ENCODE measurements at regions not wholly inside any gene's neighbourhood (a gene's known extent, or its start where the extent isn't known, plus 50 kb on each side); places are given as distances from the start of the nearest gene placed in this dataset.

DNA sequence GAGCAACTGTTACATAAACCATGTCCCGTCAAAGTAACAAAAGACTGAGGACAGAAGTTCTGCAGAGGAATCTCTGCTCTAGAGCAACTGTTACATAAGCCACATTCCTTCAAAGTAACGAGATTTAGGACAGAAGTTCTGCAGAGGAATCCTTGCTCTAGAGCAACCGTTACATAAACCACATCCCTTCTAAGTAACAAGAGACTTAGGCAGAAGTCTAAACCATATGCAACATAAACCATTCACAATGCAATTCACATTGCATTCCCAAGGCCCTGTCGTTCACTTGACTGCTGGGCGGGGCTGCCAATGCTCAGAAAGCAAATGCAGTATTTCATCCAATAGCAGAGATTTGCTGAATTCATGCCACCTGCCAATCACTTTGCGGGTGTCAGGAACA is 124.4 kb upstream of the PUDP start:
- Histone ChIP-seq H3K27ac (no peak overlapping the region), H3K4me3 (no peak overlapping the region), H3K36me3 (no peaks in the 10 kb centered on the region), H3K27me3 (no peaks in the 10 kb centered on the region), H3K4me1 (no peaks in the 10 kb centered on the region; the same call in 1 of the 2 replicates), H3K9me3 (replicated peaks) (no peaks in the 10 kb centered on the region)
- DNase-seq, result no peak

DNA sequence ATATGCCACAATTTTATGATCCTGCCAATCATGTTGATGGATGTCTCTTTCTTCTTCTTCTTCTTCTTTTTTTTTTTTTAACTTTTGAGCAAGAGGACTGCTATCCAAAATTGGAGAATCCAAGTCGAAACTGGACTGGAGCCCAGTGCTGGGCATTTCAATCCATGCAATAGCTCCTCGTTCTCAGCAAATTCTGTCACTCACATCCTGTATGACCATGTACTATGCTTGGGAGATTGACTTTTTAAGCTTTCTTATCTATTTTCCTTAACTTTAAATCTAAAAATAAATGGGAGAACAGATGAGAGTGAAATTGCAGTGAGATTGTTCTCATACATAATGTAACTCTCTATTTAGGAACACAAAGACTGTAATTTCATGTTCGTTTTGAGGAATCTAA is 123.0 kb upstream of the PUDP start:
- no peak overlapping the region for H3K27ac ChIP-seq
- H3K36me3 ChIP-seq, result no peaks in the 10 kb centered on the region
- no peaks in the 10 kb centered on the region for H3K9me3 ChIP-seq (replicated peaks)
- H3K4me3 ChIP-seq, result no peak overlapping the region
- H3K4me1 ChIP-seq, result no peaks in the 10 kb centered on the region
- no peak for DNase-seq
- H3K27me3 ChIP-seq, result no peaks in the 10 kb centered on the region

DNA sequence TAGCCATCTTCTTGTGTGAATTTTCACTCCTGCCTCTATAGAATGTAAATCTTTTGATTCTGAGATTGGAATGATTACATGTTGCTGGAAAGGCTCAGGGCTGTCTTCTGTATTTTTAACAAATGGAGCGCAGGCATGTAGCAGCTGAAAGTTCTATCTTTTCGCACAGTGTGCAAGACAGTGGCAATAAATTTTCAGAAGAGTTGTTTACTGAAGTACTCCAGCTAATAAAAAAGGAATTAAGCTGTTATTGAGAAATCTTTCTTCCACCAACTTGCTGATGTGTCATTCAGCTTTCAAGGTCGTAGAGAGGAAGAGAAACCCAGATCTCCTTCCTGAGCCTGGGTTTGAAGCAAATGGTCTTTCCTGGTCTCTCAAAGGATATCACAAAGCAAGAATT is 122.0 kb upstream of the PUDP start:
- H3K36me3 ChIP-seq, result no peaks in the 10 kb centered on the region
- no peaks in the 10 kb centered on the region for H3K27me3 ChIP-seq
- no peak for DNase-seq
- H3K4me3 ChIP-seq, result no peak overlapping the region
- H3K4me1 ChIP-seq, result no peaks in the 10 kb centered on the region
- no peaks in the 10 kb centered on the region; the same call in 1 of the 2 replicates for H3K9me3 ChIP-seq (replicated peaks)
- no peak overlapping the region for H3K27ac ChIP-seq

DNA sequence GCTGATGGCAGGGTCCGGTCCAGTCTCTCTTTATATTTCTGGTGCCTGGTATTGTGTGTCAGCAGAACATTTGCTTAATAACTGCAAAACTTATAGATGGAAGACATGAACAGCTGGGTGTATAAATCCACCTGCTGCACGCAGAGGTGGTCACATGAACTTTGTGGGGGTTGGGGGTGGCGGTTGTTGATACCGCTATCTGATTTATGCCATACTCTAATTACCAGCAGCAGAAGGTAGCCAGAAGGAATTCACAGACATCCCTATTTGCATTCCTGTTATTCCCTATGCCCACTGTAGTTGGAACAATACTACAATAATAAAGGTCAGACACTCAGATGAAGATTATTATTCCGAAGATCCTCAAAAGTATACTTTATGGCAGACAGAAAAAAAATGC is 121.6 kb upstream of the PUDP start:
- Histone ChIP-seq H3K27ac (no peak overlapping the region), H3K27me3 (no peaks in the 10 kb centered on the region), H3K4me1 (no peaks in the 10 kb centered on the region), H3K36me3 (no peaks in the 10 kb centered on the region), H3K9me3 (replicated peaks) (no peaks in the 10 kb centered on the region; the same call in 1 of the 2 replicates), H3K4me3 (no peak overlapping the region)
- no peak for DNase-seq

DNA sequence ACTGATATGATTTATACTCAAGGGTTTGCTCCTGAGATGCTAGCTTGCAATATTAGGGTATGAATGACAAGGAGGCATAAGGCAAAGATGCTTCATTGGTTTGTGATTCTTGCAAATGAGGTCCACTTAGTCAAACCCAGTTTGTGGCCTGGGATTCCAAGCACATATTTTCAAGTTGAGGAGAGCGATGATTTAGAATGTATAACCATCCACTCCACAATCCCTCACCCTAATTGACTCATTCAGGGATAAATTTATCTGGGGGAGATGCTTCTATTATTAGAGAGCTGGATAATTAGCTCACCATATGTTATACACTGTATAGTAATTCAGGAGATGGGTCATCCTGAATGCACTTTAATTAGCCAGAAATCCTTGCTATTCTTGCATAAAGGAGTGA is 118.3 kb upstream of the PUDP start:
- Histone ChIP-seq H3K9me3 (replicated peaks) (no peaks in the 10 kb centered on the region; the same call in 1 of the 2 replicates), H3K4me3 (no peak overlapping the region), H3K27me3 (no peaks in the 10 kb centered on the region), H3K36me3 (no peaks in the 10 kb centered on the region), H3K27ac (no peak overlapping the region), H3K4me1 (peaks cover 5% of the 10 kb centered on the region)
- no peak for DNase-seq

DNA sequence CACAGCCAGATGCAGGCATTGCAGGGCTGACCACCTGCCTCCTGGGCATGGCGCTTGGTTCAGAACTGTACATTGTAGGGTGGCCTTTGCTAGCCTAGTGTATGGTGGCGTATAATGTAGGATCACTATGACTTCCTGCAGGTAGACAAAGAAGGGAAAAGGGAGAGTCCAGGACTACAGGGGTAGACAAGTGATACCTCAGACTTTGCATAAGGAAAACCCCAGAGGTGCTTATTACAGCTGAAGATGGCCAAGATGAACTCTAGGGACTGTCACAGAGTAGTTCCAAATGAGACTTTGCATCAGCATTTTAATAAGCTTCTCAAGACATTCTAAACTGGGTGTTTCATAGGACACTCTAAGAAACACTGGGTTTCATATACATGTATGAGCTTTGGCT is 116.4 kb upstream of the PUDP start:
- H3K4me3 ChIP-seq, result no peak overlapping the region
- H3K27me3 ChIP-seq, result no peaks in the 10 kb centered on the region
- H3K27ac ChIP-seq, result no peak overlapping the region
- H3K4me1 ChIP-seq, result peaks cover 5% of the 10 kb centered on the region
- no peaks in the 10 kb centered on the region; the same call in 1 of the 2 replicates for H3K9me3 ChIP-seq (replicated peaks)
- H3K36me3 ChIP-seq, result no peaks in the 10 kb centered on the region
- DNase-seq, result no peak

DNA sequence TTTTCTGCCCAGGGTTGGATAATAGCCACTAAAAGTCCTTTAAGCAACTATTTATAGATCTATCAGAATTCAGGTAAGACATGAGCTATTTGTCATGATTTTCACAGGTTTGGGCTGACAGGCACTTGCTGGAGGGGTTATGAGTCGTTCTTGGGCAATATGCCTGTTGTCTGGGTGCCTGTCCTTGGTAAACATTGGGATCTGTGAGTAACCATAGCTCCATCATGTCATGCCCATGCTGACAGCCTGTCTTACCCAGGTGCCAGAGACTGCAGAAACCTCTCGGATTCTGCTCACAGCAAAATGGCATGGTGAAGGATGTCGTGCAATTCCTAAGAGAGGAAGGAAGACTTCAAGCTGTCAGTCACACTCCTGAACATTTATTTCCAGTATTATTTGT is 116.0 kb upstream of the PUDP start:
- H3K9me3 ChIP-seq (replicated peaks), result no peaks in the 10 kb centered on the region; the same call in 1 of the 2 replicates
- no peaks in the 10 kb centered on the region for H3K36me3 ChIP-seq
- H3K4me1 ChIP-seq, result peaks cover 5% of the 10 kb centered on the region
- H3K27me3 ChIP-seq, result no peaks in the 10 kb centered on the region
- no peak overlapping the region for H3K4me3 ChIP-seq
- no peak overlapping the region for H3K27ac ChIP-seq
- DNase-seq, result no peak

DNA sequence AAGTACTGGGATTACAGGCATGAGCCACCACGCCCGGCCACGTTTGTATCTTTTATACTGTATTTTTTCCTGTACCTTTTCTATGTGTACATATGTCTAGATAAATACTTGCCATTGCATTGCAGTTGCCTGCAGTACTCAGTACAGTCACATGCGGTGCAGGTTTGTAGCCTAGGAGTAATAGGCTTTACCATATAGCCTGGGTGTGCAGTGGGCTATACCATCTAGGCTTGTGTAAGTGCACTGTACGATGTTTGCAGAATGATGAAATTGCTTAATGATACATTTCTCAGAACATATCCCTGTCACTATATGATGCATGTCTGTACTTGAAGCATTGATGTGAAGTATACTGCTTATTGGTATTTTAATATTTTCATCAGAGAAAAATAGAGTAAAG is 115.4 kb upstream of the PUDP start:
- Histone ChIP-seq H3K27ac (no peak overlapping the region; the same call in 1 of the 2 replicates), H3K27me3 (no peaks in the 10 kb centered on the region), H3K4me1 (peaks cover 5% of the 10 kb centered on the region), H3K36me3 (no peaks in the 10 kb centered on the region), H3K9me3 (replicated peaks) (no peaks in the 10 kb centered on the region; the same call in 1 of the 2 replicates), H3K4me3 (no peak overlapping the region)
- DNase-seq, result no peak

DNA sequence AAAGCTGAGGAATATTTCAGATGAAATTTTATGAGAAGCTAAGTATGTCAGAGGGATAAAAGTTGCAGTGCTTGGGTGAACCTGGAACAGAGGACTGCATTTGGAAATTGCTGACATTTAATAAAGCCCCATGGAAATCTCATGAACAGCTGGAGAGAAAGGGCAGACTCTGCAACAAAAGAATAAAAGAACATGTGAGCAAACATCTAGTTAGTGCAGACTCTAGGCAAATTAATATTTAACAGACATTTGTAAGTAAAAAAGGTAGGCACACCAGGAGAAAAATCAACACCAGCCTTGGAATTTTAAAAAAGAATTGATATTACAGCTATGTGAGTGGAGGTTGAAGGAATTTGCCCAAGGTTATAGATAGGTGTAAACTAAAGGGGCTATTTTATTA is 114.6 kb upstream of the PUDP start:
- H3K36me3 ChIP-seq, result no peaks in the 10 kb centered on the region

DNA sequence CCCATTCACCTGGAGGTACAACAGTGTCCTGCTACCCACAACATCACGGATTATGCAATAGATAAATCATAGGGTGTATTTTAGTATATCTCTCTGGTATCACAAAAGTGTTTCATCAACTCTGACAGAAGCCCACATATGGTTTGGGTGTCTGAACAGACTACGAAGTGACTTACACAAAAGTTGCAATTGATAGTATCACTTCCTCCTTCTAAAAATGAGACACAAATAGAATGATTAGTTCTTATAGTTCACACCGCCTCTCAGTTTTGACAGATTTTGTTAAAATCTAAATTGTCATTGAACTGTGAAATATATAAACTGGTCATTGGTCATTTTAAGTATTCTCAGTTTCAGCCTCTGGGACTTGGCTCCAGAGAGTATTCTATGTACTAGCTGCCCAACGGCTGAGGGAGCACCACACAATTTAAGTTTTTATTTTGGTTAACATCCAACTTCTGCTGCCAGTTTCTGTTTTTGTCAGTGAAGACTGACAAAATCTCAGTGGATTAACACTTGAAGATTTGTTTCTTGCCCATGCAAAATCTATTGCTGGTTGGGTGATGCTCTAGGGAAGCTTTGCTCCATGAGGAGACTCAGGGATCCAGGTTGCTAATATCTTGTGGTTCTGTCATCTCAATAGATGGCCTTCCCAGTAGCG is 113.8 kb upstream of the PUDP start:
- DNase-seq, result no peak
- Histone ChIP-seq H3K9me3 (replicated peaks) (no peaks in the 10 kb centered on the region; the same call in 1 of the 2 replicates), H3K27ac (peak overlapping the region; percentile 18; the same call in 1 of the 2 replicates), H3K4me3 (no peak overlapping the region), H3K4me1 (peaks cover 5% of the 10 kb centered on the region), H3K36me3 (no peaks in the 10 kb centered on the region), H3K27me3 (no peaks in the 10 kb centered on the region)

More for the DNA sequence above, 114.6 kb upstream of the PUDP start:
- Histone ChIP-seq H3K4me3 (no peak overlapping the region), H3K27me3 (no peaks in the 10 kb centered on the region), H3K9me3 (replicated peaks) (no peaks in the 10 kb centered on the region; the same call in 1 of the 2 replicates), H3K4me1 (peaks cover 5% of the 10 kb centered on the region), H3K27ac (peak overlapping the region; percentile 50)
- peak in 1 of 2 experiments; percentile 46 for DNase-seq

DNA sequence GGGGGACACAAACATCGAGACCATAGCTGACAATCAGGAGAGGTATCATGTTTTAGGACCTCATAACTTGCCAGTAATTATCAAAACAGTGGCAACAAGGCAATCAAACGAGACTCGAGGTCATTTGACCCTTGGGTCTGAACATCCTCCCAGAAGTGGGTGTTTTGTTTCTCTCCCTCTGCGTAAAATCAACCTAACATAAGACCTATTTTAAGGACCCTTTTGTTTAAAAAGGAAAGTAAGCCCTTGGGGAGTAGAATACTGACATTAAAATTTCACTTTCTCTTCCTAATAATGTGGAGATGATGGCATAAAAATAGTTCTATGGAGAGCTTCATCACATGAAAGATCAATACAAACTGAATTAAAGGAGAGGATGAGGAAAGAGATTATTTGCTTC is 106.2 kb upstream of the PUDP start:
- no peaks in the 10 kb centered on the region for H3K36me3 ChIP-seq
- no peaks in the 10 kb centered on the region for H3K4me1 ChIP-seq
- no peaks in the 10 kb centered on the region for H3K27me3 ChIP-seq
- H3K9me3 ChIP-seq (replicated peaks), result no peaks in the 10 kb centered on the region
- no peak overlapping the region for H3K4me3 ChIP-seq
- DNase-seq, result no peak
- H3K27ac ChIP-seq, result no peak overlapping the region

DNA sequence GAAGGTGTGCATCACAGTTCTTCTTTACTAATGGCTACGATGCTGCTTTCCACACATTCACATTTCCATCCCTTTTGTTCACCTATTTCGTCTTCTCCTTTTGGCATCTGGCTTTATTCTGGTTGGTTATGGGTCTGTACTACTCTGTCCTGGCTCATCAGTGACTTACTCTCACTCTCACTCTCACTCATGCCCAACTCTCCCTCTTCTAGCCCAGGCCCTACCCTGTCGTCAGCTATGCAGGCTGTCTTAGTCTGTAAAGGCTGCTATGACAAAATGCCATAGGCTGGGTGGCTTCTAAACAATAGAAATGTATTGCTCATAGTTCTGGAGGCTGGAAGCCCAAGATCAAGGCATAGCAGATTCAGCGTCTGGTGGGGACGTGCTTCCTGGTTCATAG is 105.6 kb upstream of the PUDP start:
- DNase-seq, result no peak
- Histone ChIP-seq H3K4me1 (no peaks in the 10 kb centered on the region), H3K4me3 (no peak overlapping the region), H3K9me3 (replicated peaks) (no peaks in the 10 kb centered on the region), H3K27me3 (no peaks in the 10 kb centered on the region), H3K36me3 (no peaks in the 10 kb centered on the region), H3K27ac (no peak overlapping the region)

DNA sequence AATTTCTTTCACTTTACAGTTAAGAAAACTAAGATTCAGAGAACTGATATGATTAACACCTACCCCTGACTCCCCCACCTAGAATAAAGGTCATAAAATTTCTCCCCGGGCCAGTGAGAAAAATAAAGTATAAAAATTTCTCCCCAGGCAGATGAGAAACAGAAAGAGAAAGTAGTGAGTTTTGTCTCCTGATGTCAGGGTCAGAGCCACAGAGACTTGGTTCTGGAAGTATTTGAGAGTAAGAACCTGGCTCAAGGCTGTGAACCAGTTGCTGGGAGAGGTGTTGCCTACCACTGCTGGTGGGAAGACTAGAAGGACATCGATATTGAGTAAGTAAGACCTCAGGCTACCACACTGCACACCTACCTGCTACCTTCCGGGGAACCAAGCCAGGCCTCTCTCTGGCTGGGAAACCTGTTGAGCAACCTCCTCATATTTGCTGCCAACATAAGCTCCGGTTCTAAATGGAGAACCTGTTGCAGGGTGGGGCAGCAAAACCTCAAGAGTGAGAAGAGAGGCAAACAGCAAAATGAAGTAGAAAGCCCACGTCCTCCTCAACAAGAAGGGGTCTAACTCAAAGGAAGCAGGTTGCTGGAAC is 104.2 kb upstream of the PUDP start:
- DNase-seq, result no peak
- H3K9me3 ChIP-seq (replicated peaks), result no peaks in the 10 kb centered on the region
- H3K4me3 ChIP-seq, result no peak overlapping the region
- H3K4me1 ChIP-seq, result no peaks in the 10 kb centered on the region
- H3K27me3 ChIP-seq, result no peaks in the 10 kb centered on the region
- H3K36me3 ChIP-seq, result no peaks in the 10 kb centered on the region
- no peak overlapping the region for H3K27ac ChIP-seq

DNA sequence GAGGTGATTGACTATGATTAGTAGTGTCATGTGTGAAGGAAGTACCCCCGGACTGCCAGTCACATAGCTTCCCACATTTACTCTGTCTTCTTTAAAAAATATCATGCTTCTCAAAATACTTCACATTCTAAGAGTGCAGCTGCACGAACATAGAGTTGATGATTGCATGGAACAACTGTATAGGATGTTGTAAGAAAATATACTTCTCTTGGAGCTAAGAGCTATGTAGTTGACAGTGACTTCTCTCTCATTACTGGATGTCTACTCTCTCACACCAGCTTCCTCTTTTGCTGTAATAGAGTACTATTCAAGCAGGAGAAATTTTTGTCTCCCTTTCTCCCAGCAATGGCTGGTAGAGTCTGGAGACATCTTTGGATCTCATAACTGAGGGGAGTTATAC is 99.4 kb upstream of the PUDP start:
- no peak for DNase-seq
- Histone ChIP-seq H3K4me3 (no peak overlapping the region), H3K27ac (no peak overlapping the region), H3K36me3 (no peaks in the 10 kb centered on the region), H3K27me3 (no peaks in the 10 kb centered on the region), H3K4me1 (peaks cover 10% of the 10 kb centered on the region), H3K9me3 (replicated peaks) (no peaks in the 10 kb centered on the region)

DNA sequence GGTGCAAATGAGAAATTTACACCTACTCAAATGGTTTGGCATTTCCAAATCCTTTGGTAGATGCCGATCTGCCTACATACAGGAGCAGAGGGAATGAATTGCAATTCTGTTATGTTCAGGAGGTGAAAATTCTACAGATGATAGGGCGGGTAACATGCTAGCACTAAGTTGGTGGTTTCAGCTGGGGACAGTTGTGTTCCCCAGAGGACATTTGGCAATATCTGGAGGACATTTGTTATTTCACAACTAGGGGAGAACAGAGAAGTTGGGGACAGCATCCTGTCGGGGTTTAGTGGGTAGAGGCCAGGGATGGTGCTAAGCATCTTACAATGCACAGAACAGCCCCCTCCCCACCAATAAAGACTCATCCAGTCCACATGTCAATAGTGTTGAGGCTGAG is 96.5 kb upstream of the PUDP start:
- H3K27ac ChIP-seq, result no peak overlapping the region
- H3K9me3 ChIP-seq (replicated peaks), result no peaks in the 10 kb centered on the region
- H3K27me3 ChIP-seq, result no peaks in the 10 kb centered on the region
- H3K36me3 ChIP-seq, result no peaks in the 10 kb centered on the region
- H3K4me1 ChIP-seq, result peaks cover 10% of the 10 kb centered on the region
- no peak for DNase-seq
- no peak overlapping the region for H3K4me3 ChIP-seq

DNA sequence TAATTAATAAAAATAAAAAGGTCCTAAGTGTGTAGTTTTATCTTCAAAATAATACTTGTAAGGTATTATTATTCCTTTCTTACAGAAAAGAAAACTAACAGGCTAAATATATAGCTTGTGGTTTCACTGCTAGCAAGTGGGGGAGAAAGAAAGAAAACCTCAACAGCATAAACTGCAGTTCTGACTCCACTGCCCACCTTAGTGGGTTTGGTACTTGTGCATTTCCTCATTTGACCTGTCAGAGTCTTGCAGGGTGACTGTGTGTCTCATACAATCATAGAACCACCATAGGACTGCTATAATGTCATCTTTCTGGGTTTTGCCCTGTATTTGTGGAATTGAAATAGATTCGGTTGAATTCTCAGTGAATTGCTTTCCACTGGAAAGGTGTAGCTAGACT is 94.7 kb upstream of the PUDP start:
- Histone ChIP-seq H3K9me3 (replicated peaks) (no peaks in the 10 kb centered on the region), H3K4me1 (peaks cover 10% of the 10 kb centered on the region), H3K27me3 (no peaks in the 10 kb centered on the region), H3K4me3 (no peak overlapping the region), H3K36me3 (no peaks in the 10 kb centered on the region), H3K27ac (no peak overlapping the region)
- no peak for DNase-seq

Data from SJCRH30 (cell line).